HEK293 (cell line): ENCODE measurements at regions not wholly inside any gene's neighbourhood (a gene's known extent, or its start where the extent isn't known, plus 50 kb on each side); places are given as distances from the start of the nearest gene placed in this dataset.

ENCODE experiments used
- CTCF ChIA-PET: fragments of 350-600 bp; formaldehyde crosslinking; extraction: SDS; loops from one replicate; lab custom pipeline; 2021; ENCODE audit warnings: antibody characterized with exemption; lab: Yijun Ruan, JAX
- POLR2A ChIA-PET: fragments of 300-600 bp; formaldehyde crosslinking; extraction: SDS; loops from one replicate; lab custom pipeline; 2020; ENCODE audit warnings: antibody characterized with exemption, inconsistent platforms; lab: Yijun Ruan, JAX
- H3K27ac ChIP-seq: fragments of 200-500 bp; sonication (Bioruptor generic); 2 replicates; pipeline ENCODE4 v1.5.1; 2014; ENCODE audit warnings: low read depth, low read length, control low read depth, inconsistent platforms; ENCODE audit errors: extremely low read depth
- H3K36me3 ChIP-seq, 2 experiments: fragments of 200-500 bp in 1 of 2; sonication (Bioruptor generic) in 1 of 2; 1 replicate in 1 of 2; 2 replicates in 1 of 2; pipeline ENCODE4 v1.5.1; 2014 to 2017; ENCODE audit warnings: inconsistent platforms in 2 of 2, low read length in 2 of 2; ENCODE audit not compliant: control insufficient read depth in 2 of 2, insufficient read depth in 1 of 2
- H3K4me1 ChIP-seq: fragments of 200-500 bp; sonication (Bioruptor generic); 2 replicates; pipeline ENCODE4 v1.5.1; 2014; ENCODE audit warnings: mild to moderate bottlenecking, low read length, inconsistent platforms; ENCODE audit not compliant: control insufficient read depth, insufficient read depth
- H3K4me3 ChIP-seq: 2 replicates; pipeline ENCODE4 v1.5.1; 2011; ENCODE audit warnings: low read depth, mild to moderate bottlenecking, control low read depth, low read length, moderate library complexity
- H3K9me3 ChIP-seq: fragments of 200-500 bp; sonication (Bioruptor generic); 2 replicates; pipeline ENCODE4 v1.5.1; 2014; ENCODE audit warnings: low read depth, low read length, inconsistent platforms; ENCODE audit not compliant: control insufficient read depth, insufficient read depth
- KLF9 ChIP-seq: fragments of 450-650 bp; formaldehyde crosslinking; IDR thresholded peaks from 2 replicates; pipeline ENCODE4 v1.5.1; 2016; ENCODE audit warnings: missing biosample characterization, missing genetic modification characterization, low read depth
- SCRT1 ChIP-seq: fragments of 450-650 bp; formaldehyde crosslinking; IDR thresholded peaks from 2 replicates; pipeline ENCODE4 v1.5.1; 2016; ENCODE audit warnings: missing biosample characterization, missing genetic modification characterization, borderline replicate concordance
- YY1 ChIP-seq: fragments of 450-650 bp; formaldehyde crosslinking; IDR thresholded peaks from 2 replicates; pipeline ENCODE4 v1.5.1; 2018; ENCODE audit warnings: missing biosample characterization, missing genetic modification characterization
- ZBTB20 ChIP-seq: fragments of 450-650 bp; formaldehyde crosslinking; IDR thresholded peaks from 2 replicates; pipeline ENCODE4 v1.5.1; 2016; ENCODE audit warnings: missing biosample characterization, missing genetic modification characterization
- ZBTB48 ChIP-seq: fragments of 450-650 bp; formaldehyde crosslinking; IDR thresholded peaks from 2 replicates; pipeline ENCODE4 v1.5.1; 2016; ENCODE audit warnings: missing biosample characterization, missing genetic modification characterization
- ZNF138 ChIP-seq: fragments of 450-650 bp; formaldehyde crosslinking; IDR thresholded peaks from 2 replicates; pipeline ENCODE4 v1.5.1; 2016; ENCODE audit warnings: missing biosample characterization, missing genetic modification characterization, borderline replicate concordance
- ZNF404 ChIP-seq: fragments of 450-650 bp; formaldehyde crosslinking; IDR thresholded peaks from 2 replicates; pipeline ENCODE4 v1.5.1; 2017; ENCODE audit warnings: missing biosample characterization, missing genetic modification characterization
- ZNF626 ChIP-seq: fragments of 450-650 bp; sonication (Bioruptor Pico); formaldehyde crosslinking; IDR thresholded peaks from 2 replicates; pipeline ENCODE4 v1.5.1; 2018; ENCODE audit warnings: missing biosample characterization, missing genetic modification characterization, inconsistent platforms
- ZNF629 ChIP-seq: fragments of 450-650 bp; formaldehyde crosslinking; IDR thresholded peaks from 2 replicates; pipeline ENCODE4 v1.5.1; 2017; ENCODE audit warnings: missing biosample characterization, missing genetic modification characterization
- ZNF843 ChIP-seq: fragments of 450-650 bp; formaldehyde crosslinking; IDR thresholded peaks from 2 replicates; pipeline ENCODE4 v1.5.1; 2016; ENCODE audit warnings: missing biosample characterization, missing genetic modification characterization
- TF ChIP-seq, protein P1 (sequence below): fragments of 450-650 bp; formaldehyde crosslinking; IDR thresholded peaks from 2 replicates; pipeline ENCODE4 v1.5.1; 2016; ENCODE audit warnings: missing biosample characterization, missing genetic modification characterization
- TF ChIP-seq, protein P2 (sequence below): fragments of 450-650 bp; formaldehyde crosslinking; IDR thresholded peaks from 2 replicates; pipeline ENCODE4 v1.5.1; 2016; ENCODE audit warnings: missing biosample characterization, missing genetic modification characterization, borderline replicate concordance
- TF ChIP-seq, protein P3 (sequence below): fragments of 450-650 bp; formaldehyde crosslinking; IDR thresholded peaks from 2 replicates; pipeline ENCODE4 v1.5.1; 2016; ENCODE audit warnings: missing biosample characterization, missing genetic modification characterization
- TF ChIP-seq, protein P4 (sequence below): fragments of 450-650 bp; IDR thresholded peaks from 2 replicates; pipeline ENCODE4 v1.5.1; 2018; ENCODE audit warnings: missing biosample characterization, missing genetic modification characterization
- TF ChIP-seq, protein P5 (sequence below): fragments of 450-650 bp; formaldehyde crosslinking; IDR thresholded peaks from 2 replicates; pipeline ENCODE4 v1.5.1; 2017; ENCODE audit warnings: missing biosample characterization, mild to moderate bottlenecking, missing genetic modification characterization, moderate library complexity
- TF ChIP-seq, protein P6 (sequence below): fragments of 450-650 bp; formaldehyde crosslinking; IDR thresholded peaks from 2 replicates; pipeline ENCODE4 v1.5.1; 2017; ENCODE audit warnings: missing biosample characterization, missing genetic modification characterization

DNA sequence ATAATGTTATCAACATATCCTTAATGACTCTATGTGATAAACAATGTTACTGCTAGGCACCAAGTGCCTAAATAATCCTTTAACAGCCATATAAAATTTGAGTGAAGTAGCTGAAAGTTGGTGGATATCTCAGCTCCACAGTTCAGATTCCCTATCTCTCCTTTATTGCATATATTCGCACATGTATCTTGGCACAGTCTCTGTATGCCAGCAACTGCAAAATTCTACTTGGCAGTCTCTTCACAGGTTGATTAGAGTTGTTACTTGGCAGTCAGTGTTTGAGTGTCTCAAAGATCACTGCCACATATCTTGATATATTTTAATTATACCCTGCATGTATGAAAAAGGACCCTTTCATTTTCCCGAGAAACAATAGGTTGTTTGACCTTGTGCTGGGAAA lies 879.3 kb downstream of the OLFM4 start:
- POLR2A ChIA-PET, result no interaction called here
- TF ChIP-seq, protein P1, sequence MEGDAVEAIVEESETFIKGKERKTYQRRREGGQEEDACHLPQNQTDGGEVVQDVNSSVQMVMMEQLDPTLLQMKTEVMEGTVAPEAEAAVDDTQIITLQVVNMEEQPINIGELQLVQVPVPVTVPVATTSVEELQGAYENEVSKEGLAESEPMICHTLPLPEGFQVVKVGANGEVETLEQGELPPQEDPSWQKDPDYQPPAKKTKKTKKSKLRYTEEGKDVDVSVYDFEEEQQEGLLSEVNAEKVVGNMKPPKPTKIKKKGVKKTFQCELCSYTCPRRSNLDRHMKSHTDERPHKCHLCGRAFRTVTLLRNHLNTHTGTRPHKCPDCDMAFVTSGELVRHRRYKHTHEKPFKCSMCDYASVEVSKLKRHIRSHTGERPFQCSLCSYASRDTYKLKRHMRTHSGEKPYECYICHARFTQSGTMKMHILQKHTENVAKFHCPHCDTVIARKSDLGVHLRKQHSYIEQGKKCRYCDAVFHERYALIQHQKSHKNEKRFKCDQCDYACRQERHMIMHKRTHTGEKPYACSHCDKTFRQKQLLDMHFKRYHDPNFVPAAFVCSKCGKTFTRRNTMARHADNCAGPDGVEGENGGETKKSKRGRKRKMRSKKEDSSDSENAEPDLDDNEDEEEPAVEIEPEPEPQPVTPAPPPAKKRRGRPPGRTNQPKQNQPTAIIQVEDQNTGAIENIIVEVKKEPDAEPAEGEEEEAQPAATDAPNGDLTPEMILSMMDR (tag by site-specific recombination), result no peak
- no peak for TF ChIP-seq KLF9 (tag by site-specific recombination)
- no peak for TF ChIP-seq ZBTB48 (tag by site-specific recombination)
- no peak for TF ChIP-seq SCRT1 (tag by site-specific recombination)
- TF ChIP-seq, protein P2, sequence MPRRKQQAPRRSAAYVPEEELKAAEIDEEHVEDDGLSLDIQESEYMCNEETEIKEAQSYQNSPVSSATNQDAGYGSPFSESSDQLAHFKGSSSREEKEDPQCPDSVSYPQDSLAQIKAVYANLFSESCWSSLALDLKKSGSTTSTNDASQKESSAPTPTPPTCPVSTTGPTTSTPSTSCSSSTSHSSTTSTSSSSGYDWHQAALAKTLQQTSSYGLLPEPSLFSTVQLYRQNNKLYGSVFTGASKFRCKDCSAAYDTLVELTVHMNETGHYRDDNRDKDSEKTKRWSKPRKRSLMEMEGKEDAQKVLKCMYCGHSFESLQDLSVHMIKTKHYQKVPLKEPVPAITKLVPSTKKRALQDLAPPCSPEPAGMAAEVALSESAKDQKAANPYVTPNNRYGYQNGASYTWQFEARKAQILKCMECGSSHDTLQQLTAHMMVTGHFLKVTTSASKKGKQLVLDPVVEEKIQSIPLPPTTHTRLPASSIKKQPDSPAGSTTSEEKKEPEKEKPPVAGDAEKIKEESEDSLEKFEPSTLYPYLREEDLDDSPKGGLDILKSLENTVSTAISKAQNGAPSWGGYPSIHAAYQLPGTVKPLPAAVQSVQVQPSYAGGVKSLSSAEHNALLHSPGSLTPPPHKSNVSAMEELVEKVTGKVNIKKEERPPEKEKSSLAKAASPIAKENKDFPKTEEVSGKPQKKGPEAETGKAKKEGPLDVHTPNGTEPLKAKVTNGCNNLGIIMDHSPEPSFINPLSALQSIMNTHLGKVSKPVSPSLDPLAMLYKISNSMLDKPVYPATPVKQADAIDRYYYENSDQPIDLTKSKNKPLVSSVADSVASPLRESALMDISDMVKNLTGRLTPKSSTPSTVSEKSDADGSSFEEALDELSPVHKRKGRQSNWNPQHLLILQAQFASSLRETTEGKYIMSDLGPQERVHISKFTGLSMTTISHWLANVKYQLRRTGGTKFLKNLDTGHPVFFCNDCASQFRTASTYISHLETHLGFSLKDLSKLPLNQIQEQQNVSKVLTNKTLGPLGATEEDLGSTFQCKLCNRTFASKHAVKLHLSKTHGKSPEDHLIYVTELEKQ (tag by site-specific recombination), result no peak
- TF ChIP-seq ZBTB20 (tag by site-specific recombination), result no peak
- no peak for TF ChIP-seq ZNF138 (tag by site-specific recombination)
- no peak for TF ChIP-seq ZNF843 (tag by site-specific recombination)
- TF ChIP-seq, protein P3, sequence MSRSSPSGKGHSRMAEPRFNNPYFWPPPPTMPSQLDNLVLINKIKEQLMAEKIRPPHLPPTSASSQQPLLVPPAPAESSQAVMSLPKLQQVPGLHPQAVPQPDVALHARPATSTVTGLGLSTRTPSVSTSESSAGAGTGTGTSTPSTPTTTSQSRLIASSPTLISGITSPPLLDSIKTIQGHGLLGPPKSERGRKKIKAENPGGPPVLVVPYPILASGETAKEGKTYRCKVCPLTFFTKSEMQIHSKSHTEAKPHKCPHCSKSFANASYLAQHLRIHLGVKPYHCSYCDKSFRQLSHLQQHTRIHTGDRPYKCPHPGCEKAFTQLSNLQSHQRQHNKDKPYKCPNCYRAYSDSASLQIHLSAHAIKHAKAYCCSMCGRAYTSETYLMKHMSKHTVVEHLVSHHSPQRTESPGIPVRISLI (tag by site-specific recombination), result no peak
- no peak for TF ChIP-seq ZNF626 (tag by site-specific recombination)
- Histone ChIP-seq H3K27ac (no peak overlapping the region), H3K4me1 (no peaks in the 10 kb centered on the region), H3K4me3 (no peak overlapping the region), H3K9me3 (no peaks in the 10 kb centered on the region), H3K36me3 (no peaks in the 10 kb centered on the region)
- CTCF ChIA-PET, result no interaction called here

DNA sequence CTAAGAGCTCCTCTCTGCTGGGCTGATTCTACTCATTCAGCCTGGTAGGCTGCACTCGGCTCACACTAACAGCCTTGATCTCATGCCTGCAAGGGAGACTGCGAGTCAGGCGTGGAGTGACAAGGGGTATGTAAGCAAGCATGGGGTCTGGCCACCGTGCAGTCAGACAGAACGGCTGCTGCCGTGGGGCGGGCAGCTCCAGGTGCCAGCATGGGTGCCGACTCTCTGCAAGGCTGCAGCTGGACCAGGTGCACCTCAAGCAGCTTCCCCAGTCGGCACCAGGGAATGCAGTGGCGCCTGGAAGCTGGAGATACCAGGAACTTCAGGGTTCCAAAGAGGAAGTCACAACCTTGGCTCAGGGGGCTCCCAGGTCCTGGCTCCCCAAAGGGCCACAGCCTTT lies 892.3 kb downstream of the OLFM4 start:
- H3K4me3 ChIP-seq, result no peak overlapping the region
- no peaks in the 10 kb centered on the region for H3K4me1 ChIP-seq
- H3K27ac ChIP-seq, result no peak overlapping the region
- POLR2A ChIA-PET, result no interaction called here
- no peaks in the 10 kb centered on the region for H3K36me3 ChIP-seq
- TF ChIP-seq ZNF629 (tag by site-specific recombination) (no peak), YY1 (tag by site-specific recombination) (no peak), ZNF404 (tag by site-specific recombination) (no peak)
- TF ChIP-seq, protein P4, sequence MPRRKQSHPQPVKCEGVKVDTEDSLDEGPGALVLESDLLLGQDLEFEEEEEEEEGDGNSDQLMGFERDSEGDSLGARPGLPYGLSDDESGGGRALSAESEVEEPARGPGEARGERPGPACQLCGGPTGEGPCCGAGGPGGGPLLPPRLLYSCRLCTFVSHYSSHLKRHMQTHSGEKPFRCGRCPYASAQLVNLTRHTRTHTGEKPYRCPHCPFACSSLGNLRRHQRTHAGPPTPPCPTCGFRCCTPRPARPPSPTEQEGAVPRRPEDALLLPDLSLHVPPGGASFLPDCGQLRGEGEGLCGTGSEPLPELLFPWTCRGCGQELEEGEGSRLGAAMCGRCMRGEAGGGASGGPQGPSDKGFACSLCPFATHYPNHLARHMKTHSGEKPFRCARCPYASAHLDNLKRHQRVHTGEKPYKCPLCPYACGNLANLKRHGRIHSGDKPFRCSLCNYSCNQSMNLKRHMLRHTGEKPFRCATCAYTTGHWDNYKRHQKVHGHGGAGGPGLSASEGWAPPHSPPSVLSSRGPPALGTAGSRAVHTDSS, result no peak
- TF ChIP-seq, protein P5, sequence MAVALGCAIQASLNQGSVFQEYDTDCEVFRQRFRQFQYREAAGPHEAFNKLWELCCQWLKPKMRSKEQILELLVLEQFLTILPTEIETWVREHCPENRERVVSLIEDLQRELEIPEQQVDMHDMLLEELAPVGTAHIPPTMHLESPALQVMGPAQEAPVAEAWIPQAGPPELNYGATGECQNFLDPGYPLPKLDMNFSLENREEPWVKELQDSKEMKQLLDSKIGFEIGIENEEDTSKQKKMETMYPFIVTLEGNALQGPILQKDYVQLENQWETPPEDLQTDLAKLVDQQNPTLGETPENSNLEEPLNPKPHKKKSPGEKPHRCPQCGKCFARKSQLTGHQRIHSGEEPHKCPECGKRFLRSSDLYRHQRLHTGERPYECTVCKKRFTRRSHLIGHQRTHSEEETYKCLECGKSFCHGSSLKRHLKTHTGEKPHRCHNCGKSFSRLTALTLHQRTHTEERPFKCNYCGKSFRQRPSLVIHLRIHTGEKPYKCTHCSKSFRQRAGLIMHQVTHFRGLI (tag by site-specific recombination), result no peak
- TF ChIP-seq, protein P6, sequence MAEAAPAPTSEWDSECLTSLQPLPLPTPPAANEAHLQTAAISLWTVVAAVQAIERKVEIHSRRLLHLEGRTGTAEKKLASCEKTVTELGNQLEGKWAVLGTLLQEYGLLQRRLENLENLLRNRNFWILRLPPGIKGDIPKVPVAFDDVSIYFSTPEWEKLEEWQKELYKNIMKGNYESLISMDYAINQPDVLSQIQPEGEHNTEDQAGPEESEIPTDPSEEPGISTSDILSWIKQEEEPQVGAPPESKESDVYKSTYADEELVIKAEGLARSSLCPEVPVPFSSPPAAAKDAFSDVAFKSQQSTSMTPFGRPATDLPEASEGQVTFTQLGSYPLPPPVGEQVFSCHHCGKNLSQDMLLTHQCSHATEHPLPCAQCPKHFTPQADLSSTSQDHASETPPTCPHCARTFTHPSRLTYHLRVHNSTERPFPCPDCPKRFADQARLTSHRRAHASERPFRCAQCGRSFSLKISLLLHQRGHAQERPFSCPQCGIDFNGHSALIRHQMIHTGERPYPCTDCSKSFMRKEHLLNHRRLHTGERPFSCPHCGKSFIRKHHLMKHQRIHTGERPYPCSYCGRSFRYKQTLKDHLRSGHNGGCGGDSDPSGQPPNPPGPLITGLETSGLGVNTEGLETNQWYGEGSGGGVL, result no peak
- CTCF ChIA-PET, result no interaction called here
- H3K9me3 ChIP-seq, result no peaks in the 10 kb centered on the region
